WERI-Rb-1 (cell line): ENCODE measurements at regions not wholly inside any gene's neighbourhood (a gene's known extent, or its start where the extent isn't known, plus 50 kb on each side); places are given as distances from the start of the nearest gene placed in this dataset.

Source experiments
- DNase-seq: peaks from one replicate; pipeline ENCODE4 v3.0.0-alpha.2; 2020
- H3K27ac ChIP-seq: fragments of 250-450 bp; sonication (Bioruptor Pico); 2 replicates; pipeline ENCODE4 v1.5.1; 2020; ENCODE audit warnings: mild to moderate bottlenecking, moderate library complexity
- H3K27me3 ChIP-seq: fragments of 250-450 bp; sonication (Bioruptor Pico); 2 replicates; pipeline ENCODE4 v1.5.1; 2021; ENCODE audit warnings: mild to moderate bottlenecking, low read depth, moderate library complexity; ENCODE audit not compliant: insufficient read depth, severe bottlenecking
- H3K36me3 ChIP-seq: fragments of 250-450 bp; sonication (Bioruptor Pico); 2 replicates; pipeline ENCODE4 v1.5.1; 2020; ENCODE audit warnings: mild to moderate bottlenecking, moderate library complexity
- H3K4me3 ChIP-seq: 2 replicates; pipeline ENCODE4 v1.5.1; 2011; ENCODE audit warnings: low read depth, mild to moderate bottlenecking, control low read depth, low read length
- H3K9me3 ChIP-seq: fragments of 250-450 bp; sonication (Bioruptor Pico); 2 replicates; pipeline ENCODE4 v1.5.1; 2021; ENCODE audit warnings: mild to moderate bottlenecking, moderate library complexity; ENCODE audit not compliant: severe bottlenecking
- TF ChIP-seq, protein P1 (sequence below): IDR thresholded peaks from 2 replicates; pipeline ENCODE4 v1.5.1; 2011; ENCODE audit warnings: low read depth, mild to moderate bottlenecking, control low read depth, inconsistent platforms, low read length

DNA sequence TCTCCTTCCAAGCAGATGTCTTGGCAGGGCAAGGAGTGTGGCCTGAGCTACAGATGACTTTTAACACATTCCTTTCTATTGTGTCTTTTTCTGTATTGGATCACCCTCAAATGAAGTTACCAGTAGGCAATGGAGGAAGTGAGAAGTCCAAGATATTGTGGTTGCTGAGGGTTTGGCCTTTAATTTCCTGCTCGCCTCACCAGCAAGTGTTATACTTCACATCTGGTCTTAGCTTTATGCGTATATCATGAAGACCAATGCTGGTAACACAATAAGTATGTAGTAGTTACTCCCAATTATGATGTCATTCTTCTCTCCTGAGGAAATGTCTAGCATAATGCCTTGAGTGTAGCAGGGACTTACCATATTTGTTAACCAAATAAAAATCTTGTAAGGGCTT lies 179.9 kb downstream of the ZIC1 start:
- Histone ChIP-seq H3K36me3 (no peaks in the 10 kb centered on the region), H3K27me3 (no peaks in the 10 kb centered on the region), H3K9me3 (no peaks in the 10 kb centered on the region), H3K27ac (no peak overlapping the region), H3K4me3 (no peak overlapping the region)
- TF ChIP-seq, protein P1, sequence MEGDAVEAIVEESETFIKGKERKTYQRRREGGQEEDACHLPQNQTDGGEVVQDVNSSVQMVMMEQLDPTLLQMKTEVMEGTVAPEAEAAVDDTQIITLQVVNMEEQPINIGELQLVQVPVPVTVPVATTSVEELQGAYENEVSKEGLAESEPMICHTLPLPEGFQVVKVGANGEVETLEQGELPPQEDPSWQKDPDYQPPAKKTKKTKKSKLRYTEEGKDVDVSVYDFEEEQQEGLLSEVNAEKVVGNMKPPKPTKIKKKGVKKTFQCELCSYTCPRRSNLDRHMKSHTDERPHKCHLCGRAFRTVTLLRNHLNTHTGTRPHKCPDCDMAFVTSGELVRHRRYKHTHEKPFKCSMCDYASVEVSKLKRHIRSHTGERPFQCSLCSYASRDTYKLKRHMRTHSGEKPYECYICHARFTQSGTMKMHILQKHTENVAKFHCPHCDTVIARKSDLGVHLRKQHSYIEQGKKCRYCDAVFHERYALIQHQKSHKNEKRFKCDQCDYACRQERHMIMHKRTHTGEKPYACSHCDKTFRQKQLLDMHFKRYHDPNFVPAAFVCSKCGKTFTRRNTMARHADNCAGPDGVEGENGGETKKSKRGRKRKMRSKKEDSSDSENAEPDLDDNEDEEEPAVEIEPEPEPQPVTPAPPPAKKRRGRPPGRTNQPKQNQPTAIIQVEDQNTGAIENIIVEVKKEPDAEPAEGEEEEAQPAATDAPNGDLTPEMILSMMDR = no peak
- no peak for DNase-seq

DNA sequence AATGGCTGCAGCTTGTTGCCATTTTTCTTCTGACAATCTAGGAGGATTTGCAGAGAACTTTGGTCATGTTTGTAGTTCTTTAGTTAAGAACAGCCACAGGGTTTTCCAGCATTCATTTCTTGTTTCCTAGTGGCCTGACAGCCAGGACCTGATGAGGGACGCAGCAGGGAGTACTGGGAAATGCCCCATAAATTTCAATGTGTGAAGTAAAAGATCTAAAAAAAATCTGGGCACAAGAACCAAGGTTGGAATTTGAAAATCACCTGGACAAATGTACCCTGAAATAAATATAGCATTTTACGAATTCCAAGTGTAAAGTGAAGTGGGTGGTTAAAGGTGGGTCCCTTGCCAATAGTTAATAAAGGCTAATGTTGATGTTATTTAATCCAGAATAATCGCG lies 195.0 kb downstream of the ZIC1 start:
- H3K36me3 ChIP-seq = no peaks in the 10 kb centered on the region
- DNase-seq = no peak
- no peaks in the 10 kb centered on the region for H3K27me3 ChIP-seq
- no peak overlapping the region for H3K4me3 ChIP-seq
- no peak overlapping the region for H3K27ac ChIP-seq
- TF ChIP-seq, protein P1 = no peak
- no peaks in the 10 kb centered on the region for H3K9me3 ChIP-seq

DNA sequence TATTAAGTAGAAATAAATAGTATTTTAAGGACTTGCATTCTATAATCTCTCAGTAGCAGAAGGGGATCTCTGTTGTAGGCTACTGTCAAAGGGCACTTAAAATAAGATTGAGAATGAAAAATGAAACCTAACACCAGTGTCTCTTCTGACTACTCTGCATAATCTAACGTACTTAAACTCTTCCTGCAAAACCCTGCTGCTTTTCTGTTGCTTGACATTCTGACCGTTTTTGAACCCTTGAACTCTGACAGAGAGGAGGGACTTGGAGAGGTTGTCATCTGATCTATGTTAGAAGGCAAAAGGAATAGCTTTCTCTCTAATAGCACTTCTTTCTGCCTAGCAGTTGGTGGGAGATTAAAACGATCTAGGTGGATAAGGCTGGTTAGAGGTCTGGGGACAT lies 204.6 kb downstream of the ZIC1 start:
- Histone ChIP-seq H3K4me3 (no peak overlapping the region), H3K9me3 (no peaks in the 10 kb centered on the region), H3K36me3 (no peaks in the 10 kb centered on the region), H3K27ac (no peak overlapping the region), H3K27me3 (no peaks in the 10 kb centered on the region)
- TF ChIP-seq, protein P1 = no peak
- DNase-seq = peak; percentile 10

DNA sequence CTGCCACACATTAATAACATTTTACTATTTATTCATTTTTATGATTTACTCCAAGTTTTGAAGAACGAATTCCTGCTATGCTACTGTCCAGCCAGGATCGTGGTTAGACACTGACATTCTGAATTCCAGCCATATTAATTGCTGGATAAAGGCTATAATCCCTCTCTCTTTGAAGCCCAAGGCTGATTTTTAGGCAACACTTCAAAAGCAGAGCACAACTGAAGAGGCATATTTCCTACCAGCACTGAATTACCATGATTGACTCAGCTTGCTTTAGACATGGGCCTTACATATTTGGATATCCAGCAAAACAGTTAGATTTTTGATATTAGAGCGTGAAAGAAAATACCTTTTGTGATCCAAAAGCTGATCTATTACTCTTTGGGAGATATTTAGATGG lies 205.0 kb downstream of the ZIC1 start:
- Histone ChIP-seq H3K9me3 (no peaks in the 10 kb centered on the region), H3K4me3 (no peak overlapping the region), H3K27me3 (no peaks in the 10 kb centered on the region), H3K27ac (no peak overlapping the region), H3K36me3 (no peaks in the 10 kb centered on the region)
- DNase-seq = no peak
- TF ChIP-seq, protein P1 = no peak

DNA sequence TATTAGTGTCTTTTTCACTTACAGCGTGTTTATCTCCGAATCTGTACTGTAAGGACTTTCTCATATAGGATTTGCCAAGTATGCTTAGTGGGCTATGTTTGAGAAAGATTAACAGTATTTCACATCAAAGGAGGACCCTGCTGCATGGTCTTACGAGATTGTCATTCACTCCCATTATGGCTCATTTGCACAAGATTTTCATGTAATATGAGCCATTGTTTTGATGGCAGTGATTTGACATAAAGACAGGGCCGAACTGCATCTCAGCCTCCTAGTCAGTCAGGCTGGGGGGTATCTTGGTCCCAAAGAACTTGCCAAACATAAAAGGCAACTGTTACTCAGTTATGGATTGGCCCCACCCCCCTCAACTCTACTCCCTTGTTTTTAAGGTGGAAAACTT lies 205.9 kb downstream of the ZIC1 start:
- Histone ChIP-seq H3K27me3 (no peaks in the 10 kb centered on the region), H3K9me3 (no peaks in the 10 kb centered on the region), H3K27ac (no peak overlapping the region), H3K4me3 (no peak overlapping the region), H3K36me3 (no peaks in the 10 kb centered on the region)
- no peak for DNase-seq
- TF ChIP-seq, protein P1 = no peak

DNA sequence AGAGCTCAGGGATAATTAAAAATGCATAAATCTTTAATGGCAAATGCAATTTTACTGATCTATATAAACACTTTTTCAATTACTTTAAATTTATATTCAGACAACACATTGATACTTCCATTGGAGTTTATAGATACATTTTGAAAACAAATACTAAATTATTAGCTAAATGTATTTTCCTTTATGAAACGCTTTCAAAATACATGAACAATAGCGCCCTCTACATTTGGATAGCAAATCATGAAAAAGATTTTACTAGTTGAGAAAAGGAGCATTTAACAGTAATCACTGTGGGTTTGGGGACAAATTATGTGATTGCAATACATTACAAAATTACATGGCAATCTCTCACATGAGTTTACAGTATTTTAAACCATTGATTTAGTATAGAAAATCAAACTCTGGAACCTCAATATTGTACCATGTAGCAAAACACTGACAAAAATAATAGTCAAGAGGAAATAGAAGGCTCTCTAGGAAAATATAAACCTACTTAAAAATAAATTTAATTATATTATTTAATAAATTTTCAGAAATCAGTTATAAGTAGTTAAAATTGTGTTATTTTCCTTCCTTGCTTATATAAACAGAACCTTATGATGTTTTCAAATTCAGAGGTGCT lies 207.9 kb downstream of the ZIC1 start:
- Histone ChIP-seq H3K27me3 (no peaks in the 10 kb centered on the region), H3K9me3 (no peaks in the 10 kb centered on the region), H3K27ac (no peak overlapping the region), H3K4me3 (no peak overlapping the region), H3K36me3 (no peaks in the 10 kb centered on the region)
- DNase-seq = no peak
- TF ChIP-seq, protein P1 = no peak
